HCT116 (cell line): ENCODE measurements at regions not wholly inside any gene's neighbourhood (a gene's known extent, or its start where the extent isn't known, plus 50 kb on each side); places are given as distances from the start of the nearest gene placed in this dataset.

ENCODE experiments used
- CEBPB ChIP-seq: IDR thresholded peaks from 2 replicates; pipeline ENCODE4 v1.6.1; 2012; ENCODE audit warnings: low read depth
- CTCF ChIP-seq, 3 experiments: fragments of 200-600 bp in 1 of 3; sonication (generic) in 1 of 3; IDR thresholded peaks in 2 of 3; conservative IDR thresholded peaks in 1 of 3; 2 replicates each; pipeline ENCODE4 v1.5.1; 2012 to 2017; ENCODE audit warnings: low read depth in 2 of 3, low read length in 2 of 3, antibody characterized with exemption in 1 of 3, borderline replicate concordance in 1 of 3, control low read depth in 1 of 3, mild to moderate bottlenecking in 1 of 3, mixed read lengths in 1 of 3, mixed run types in 1 of 3, moderate library complexity in 1 of 3; ENCODE audit not compliant: insufficient read depth in 1 of 3
- EGR1 ChIP-seq: IDR thresholded peaks from 2 replicates; pipeline ENCODE4 v1.6.1; 2012; ENCODE audit warnings: low read depth
- EZH2 ChIP-seq: fragments of 200-600 bp; sonication (generic); IDR thresholded peaks from 2 replicates; pipeline ENCODE4 v1.6.1; 2017; ENCODE audit warnings: antibody characterized with exemption, mixed run types
- EZH2phosphoT487 ChIP-seq: fragments of 200-600 bp; IDR thresholded peaks from 2 replicates; pipeline ENCODE4 v1.6.1; 2018; ENCODE audit warnings: antibody characterized with exemption, borderline replicate concordance
- MAX ChIP-seq: IDR thresholded peaks from 2 replicates; pipeline ENCODE4 v1.6.1; 2012
- POLR2A ChIP-seq: IDR thresholded peaks from 2 replicates; pipeline ENCODE4 v1.7.0; 2011; ENCODE audit warnings: borderline replicate concordance; ENCODE audit not compliant: insufficient read depth, insufficient read length; ENCODE audit errors: extremely low read depth
- POLR2AphosphoS5 ChIP-seq: IDR thresholded peaks from 2 replicates; pipeline ENCODE4 v1.6.1; 2011; ENCODE audit warnings: mild to moderate bottlenecking, low read depth, low read length, moderate library complexity
- RAD21 ChIP-seq: IDR thresholded peaks from 2 replicates; pipeline ENCODE4 v1.6.1; 2012; ENCODE audit warnings: low read depth, mild to moderate bottlenecking
- REST ChIP-seq: IDR thresholded peaks from 2 replicates; pipeline ENCODE4 v1.6.1; 2012; ENCODE audit warnings: low read depth
- SRF ChIP-seq: IDR thresholded peaks from 2 replicates; pipeline ENCODE4 v1.6.1; 2012; ENCODE audit warnings: low read depth
- TCF7L2 ChIP-seq: IDR thresholded peaks from 2 replicates; pipeline ENCODE4 v1.7.0; 2011; ENCODE audit warnings: borderline replicate concordance, inconsistent platforms; ENCODE audit not compliant: insufficient read depth, insufficient read length; ENCODE audit errors: extremely low read depth
- TF ChIP-seq, protein P1 (sequence below): IDR thresholded peaks from 2 replicates; pipeline ENCODE4 v1.6.1; 2011; ENCODE audit warnings: mild to moderate bottlenecking, low read length, moderate library complexity; ENCODE audit not compliant: insufficient replicate concordance; ENCODE audit errors: extremely low read depth

- TF ChIP-seq TCF7L2 (no peak), EZH2phosphoT487 (no peak), POLR2A (no peak), SRF (no peak), CTCF (IDR thresholded peaks at IDR 0.05 in 2 of 3, conservative IDR thresholded peaks at IDR 0.05 in 1 of 3; ENCODE audit: borderline replicate concordance in 1 of 3, insufficient read depth in 1 of 3, low read depth in 2 of 3, low read length in 2 of 3) (no peak), POLR2AphosphoS5 (no peak), REST (no peak), EZH2 (no peak), RAD21 (no peak), MAX (no peak), EGR1 (no peak), CEBPB (no peak)
- TF ChIP-seq, protein P1, sequence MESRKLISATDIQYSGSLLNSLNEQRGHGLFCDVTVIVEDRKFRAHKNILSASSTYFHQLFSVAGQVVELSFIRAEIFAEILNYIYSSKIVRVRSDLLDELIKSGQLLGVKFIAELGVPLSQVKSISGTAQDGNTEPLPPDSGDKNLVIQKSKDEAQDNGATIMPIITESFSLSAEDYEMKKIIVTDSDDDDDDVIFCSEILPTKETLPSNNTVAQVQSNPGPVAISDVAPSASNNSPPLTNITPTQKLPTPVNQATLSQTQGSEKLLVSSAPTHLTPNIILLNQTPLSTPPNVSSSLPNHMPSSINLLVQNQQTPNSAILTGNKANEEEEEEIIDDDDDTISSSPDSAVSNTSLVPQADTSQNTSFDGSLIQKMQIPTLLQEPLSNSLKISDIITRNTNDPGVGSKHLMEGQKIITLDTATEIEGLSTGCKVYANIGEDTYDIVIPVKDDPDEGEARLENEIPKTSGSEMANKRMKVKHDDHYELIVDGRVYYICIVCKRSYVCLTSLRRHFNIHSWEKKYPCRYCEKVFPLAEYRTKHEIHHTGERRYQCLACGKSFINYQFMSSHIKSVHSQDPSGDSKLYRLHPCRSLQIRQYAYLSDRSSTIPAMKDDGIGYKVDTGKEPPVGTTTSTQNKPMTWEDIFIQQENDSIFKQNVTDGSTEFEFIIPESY: no peak
These were observed 100.3 kb downstream of the TANC2 start for GRCh38 chr17:63066158-63066813.
